GM19324 (cell line): ENCODE measurements at regions not wholly inside any gene's neighbourhood (a gene's known extent, or its start where the extent isn't known, plus 50 kb on each side); places are given as distances from the start of the nearest gene placed in this dataset.
"Not testable (repeated sequence)": the region's sequence is repeated elsewhere in the genome, so short reads cannot be mapped to it uniquely, and the experiment has no call there.

Source experiments
- ATAC-seq: cut with Tn5 transposase; IDR thresholded peaks from one replicate; pipeline ENCODE4 v1.9.1; 2021; ENCODE audit warnings: mild to moderate bottlenecking, moderate library complexity; ENCODE audit not compliant: unreplicated experiment, low FRiP score

DNA sequence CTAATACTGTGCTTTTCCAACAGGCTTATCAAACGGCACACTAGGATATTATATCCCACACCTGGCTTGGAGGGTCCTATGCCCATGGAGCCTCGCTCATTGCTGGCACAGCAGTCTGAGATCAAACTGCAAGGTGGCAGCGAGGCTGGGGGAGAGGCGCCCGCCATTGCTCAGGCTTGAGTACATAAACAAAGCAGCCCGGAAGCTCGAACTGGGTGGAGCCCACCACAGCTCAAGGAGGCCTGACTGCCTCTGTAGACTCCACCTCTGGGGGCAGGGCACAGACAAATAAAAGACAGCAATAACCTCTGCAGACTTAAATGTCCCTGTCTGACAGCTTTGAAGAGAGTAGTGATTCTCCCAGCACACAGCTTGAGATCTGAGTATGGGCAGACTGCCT is 128.0 kb upstream of the CAV2 start:
- ATAC-seq: not testable (repeated sequence)

DNA sequence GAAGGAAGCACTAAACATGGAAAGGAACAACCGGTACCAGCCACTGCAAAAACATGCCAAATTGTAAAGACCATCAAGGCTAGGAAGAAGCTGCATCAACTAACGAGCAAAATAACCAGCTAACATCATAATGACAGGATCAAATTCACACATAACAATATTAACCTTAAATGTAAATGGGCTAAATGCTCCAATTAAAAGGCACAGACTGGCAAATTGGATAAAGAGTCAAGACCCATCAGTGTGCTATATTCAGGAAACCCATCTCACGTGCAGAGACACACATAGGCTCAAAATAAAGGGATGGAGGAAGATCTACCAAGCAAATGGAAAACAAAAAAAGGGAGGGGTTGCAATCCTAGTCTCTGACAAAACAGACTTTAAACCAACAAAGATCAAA is 126.3 kb upstream of the CAV2 start:
- ATAC-seq: not testable (repeated sequence)

DNA sequence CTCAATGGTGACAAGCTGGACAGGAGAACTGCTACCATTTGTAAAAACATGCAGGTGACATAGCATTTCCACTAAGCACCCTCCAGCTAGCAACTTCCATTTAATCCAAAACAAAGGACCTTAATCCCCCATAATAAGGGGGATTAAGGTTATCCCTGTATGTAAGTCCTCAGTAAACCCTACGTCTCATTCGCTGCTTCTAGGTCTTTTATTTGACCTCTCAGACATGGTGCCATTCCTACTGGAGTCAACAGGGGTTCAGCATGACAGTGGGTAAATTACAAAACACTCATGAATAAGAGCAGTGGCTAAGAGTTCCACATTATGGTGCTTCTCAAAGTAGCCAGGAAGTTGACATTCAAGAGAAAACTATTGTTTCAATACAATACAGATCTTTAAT is 121.8 kb upstream of the CAV2 start:
- ATAC-seq: no peak

DNA sequence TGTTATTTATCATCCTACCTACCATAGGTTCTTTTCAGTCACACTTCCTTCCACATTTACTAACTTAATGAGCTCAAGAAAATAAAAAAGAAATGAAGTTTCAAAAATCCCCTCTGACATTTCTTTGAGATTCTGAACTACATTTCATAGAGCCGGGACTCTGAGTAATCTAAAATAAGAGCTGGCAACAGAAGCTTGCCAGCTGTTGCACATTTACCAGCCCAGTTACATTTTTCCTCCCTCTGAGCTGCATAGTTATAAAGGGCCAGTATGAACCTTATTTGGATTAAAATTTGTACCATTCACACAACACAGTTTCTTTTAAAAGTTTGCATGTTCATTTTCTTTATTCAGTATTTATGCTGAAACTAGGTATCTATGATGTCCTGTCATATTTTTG is 119.5 kb upstream of the CAV2 start:
- ATAC-seq: no peak

DNA sequence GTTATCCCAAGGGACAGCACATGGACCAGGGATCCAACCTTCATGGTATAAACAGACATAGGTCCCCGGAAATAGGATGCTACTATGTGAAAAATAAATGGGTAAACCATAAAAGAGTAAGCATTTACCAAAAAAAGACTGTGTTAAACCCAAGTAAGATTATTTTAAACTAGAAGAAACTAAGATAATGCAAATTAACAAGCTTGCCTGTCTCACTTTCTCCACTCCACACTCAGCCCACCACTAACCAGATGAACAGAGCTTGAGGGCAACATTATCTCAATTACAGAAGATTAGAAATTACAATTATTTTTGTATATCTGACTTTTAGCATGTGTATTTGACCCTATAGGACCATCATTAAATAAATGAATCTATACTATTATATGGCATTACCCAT is 117.2 kb upstream of the CAV2 start:
- no peak for ATAC-seq

DNA sequence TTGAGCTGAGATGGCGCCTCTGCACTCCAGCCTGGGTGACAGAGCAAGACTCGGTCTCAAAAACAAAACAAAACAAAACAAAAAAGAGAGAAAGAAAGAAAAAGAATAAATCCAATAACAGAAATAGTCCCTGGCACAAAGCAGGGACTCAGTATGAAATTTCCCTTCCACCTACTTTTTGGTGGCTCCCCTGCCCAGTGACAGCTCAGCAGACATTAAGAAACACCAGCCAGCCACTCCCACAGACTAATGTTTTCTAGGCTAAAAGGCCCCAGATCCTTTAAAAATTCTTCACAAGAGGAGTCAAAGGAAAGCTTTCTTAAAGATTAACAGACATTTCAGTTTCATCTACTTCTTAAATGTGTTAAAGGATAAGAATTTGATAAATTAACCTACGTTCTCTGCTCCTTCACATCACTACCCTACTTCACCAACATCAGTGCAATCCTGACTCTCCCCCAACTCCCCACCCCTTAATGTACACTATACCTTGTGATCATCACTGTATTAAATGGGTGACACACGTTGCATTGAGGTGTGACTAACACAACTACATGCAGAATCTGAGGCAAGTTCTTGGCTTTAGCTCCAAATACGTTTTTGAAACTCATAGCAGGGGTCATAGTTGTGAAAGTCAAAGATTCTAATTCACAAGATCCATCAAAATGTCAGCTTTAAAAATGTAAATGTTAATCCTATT is 114.5 kb upstream of the CAV2 start:
- ATAC-seq: no peak

DNA sequence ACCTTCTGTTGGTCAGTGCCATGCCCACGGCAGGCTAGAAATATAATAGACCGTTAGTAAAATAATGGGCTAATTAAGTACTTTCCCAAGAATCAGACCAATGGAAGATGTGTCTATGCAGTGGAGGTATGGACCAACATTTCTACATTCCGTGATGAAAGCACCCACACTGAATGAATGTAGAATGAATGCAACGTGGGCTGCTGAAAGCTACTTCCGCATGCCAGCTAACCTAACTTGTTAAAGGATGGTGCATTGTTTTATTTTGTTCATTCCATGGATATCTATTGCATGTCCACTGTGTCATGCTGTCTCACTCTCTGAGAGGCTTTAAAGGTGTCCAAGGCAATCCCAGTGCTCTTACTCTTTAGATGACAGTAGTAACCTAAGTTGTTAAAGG is 112.9 kb upstream of the CAV2 start:
- ATAC-seq: no peak

DNA sequence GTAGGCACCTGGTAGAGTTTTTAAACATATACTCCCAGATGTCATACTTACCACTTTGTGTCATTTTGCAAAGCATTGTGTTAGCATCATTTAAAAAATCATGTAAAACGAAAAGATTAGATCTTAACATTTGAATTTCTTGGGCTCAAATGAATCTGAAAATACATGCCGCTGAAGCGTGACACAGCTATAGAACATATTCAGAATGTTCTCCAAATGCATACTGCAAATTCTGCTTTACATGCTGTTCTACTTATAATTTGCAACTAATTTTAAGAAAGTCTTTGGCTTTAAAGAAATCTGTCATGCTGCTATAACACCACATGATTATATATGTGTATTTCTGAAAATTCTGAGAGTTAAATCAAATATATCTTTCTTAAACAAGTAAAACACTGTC is 109.2 kb upstream of the CAV2 start:
- ATAC-seq: no peak

DNA sequence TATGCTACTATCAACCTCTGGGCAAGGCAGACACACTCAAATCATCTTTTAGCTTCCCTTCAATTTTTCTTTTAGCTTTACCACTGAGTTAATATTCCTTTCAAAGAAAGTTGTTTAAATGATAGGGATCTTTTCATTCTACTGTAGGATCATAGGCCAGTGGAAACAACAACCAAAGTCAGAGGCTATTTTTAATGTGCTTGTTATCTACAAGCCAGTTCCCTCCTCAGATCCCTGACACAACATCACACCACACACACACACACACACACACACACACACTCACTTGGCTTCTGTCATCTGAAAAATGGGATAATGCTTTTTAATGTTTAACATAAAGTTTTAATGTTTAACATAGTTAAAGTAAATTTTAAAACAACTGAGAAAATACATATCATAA is 106.7 kb upstream of the CAV2 start:
- no peak for ATAC-seq

DNA sequence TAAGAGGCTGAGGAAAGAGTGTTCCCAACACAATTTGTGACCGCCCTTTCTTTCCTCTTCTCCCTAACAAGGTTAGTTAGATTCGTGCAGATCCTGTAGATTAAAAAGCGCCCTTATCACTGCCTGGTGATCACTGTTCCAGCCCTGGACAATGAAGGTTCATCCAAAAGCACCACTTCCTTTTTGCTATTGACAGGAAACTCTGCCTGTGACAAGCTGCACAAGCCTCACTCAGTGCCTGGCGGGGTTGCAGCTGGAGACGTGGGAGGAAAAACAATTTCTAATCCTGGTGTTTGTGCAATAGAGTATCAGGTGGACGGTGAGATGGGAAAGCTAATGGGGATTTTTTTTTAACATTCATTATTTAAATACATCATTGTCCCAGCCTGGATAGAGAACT is 105.9 kb upstream of the CAV2 start:
- ATAC-seq: no peak

DNA sequence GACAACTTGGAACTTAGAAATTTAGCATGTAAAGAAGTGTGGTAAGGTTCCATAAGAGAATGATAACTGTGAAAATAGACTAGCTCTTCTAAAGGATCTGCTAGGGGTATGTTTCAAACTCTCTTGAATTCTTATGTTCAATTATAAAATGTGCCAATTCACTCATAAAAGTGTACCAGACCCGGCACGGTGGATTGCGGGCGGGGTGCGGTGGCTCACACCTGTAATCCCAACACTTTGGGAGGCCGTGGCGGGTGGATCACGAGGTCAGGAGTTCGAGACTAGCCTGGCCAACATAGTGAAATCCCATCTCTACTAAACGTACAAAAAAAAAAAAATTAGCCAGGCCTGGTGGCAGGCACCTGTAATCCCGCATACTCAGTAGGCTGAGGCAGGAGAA is 105.4 kb upstream of the CAV2 start:
- ATAC-seq: no peak

DNA sequence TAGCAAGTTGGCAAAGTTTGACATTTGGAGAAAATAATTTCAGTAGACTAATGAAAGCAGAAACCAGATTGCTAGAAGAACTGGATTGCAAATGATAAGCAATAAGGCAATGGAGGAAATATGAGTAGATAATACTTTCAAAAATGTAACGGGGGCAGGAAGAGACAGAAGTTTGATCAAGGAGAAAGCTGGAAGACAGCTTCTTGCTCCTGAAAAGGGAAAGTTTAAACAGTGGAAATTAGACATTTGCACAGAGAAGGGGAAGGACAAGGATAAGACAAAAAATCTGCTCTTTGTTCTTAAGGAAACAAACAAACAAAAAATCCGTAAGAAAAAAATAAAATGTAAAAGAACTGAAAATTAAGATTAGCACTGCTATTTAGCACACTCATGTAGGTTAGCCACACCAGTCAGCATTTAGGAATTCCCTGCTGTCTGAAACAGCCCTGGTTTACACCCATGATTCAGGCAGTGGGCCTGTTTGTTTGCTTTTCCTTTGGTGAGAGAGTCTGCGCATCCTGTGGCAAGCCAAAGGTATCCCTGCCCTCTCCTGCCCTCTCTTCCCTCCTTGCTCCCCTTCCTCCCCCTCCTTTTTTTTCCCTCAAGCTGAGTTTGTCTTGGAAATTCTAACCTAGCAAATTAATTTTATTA is 104.3 kb upstream of the CAV2 start:
- ATAC-seq: no peak

DNA sequence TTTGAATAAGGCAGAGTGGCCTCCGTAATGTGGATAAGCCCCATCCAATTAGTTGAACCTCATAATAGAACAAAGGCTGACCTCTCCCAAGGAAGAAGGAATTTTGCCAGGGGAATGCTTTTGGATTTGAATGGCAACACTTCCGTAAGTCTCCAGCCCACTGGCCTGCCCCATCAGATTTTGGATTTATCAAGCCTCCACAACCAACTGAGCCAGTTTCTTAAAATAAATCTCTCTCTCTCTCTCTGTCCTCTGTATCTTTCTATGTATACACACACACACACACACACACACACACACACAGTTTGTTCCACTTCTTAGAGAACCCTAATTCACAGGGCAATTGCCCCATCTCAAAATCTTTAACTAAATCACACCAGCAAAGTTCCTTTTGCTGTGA is 100.9 kb upstream of the CAV2 start:
- no peak for ATAC-seq

DNA sequence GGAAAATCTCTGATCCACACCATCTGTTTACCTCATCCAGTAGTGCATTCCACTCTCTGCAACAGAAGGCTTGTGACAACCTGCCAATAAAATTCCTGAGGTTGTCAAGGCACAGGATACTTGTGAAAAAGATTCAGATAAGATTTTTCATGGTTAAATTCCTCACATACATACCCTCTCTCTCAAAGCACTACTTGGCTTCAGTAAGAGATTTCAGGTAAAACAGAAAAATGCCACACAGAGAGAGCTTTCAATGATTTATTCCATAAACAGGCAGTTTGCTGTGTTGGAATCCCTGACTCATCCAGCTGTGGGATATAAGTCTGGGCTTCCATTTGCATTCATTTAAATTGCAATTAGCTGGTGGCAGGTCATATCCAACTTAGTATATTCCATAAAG is 99.7 kb upstream of the CAV2 start:
- ATAC-seq: no peak

DNA sequence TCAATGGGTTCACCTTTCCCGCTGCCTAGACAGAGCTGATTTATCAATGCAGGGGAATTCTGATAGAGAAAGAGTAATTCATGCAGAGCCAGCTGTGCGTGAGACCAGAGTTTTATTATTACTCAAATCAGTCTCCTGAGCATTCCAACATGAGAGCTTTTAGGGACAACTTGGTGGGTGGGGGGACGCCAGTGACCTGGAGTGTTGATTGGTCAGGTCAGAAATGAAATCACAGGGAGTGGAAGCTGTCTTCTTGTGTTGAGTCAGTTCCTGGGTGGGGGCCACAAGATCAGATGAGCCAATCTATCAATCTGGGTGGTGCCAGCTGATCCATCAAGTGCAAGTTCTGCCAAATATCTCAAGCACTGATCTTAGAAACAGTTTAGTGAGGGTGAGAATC is 99.0 kb upstream of the CAV2 start:
- ATAC-seq: no peak

DNA sequence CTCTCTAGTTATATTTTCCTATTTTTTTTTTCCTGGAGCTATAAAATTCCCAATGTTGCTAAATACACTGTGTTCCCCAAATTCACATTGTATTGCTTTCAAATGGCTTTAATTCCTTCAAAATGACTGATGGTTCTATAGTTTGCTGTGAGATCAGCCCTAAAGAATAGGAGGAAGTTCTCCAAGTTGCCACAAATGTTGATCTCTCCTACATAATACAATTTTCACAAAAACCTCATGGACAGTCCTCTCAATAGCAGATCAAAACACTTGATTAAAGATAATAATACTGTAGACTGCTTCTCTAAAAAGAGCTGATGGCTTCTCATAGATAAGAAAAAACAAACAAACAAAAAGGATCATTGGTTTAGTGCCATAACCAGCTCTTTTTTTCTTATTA is 97.8 kb upstream of the CAV2 start:
- no peak for ATAC-seq

DNA sequence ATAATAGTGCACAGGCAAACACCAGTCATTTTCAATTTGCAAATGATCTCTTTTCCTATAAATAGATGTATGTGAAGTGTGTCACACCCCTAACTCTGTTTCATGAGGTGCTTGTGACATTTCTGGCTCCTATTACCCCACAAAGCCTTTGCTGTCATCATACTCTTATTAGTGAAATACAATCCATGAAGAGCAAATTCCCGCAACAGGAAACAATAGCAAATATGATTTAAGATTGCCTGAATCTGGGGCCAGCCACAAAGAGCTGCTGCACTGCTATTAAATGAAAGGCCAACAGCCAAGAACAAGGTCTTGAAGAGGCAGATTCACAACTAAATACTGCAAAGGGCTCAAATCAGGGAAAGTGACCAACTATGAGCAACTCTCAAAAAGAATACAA is 96.3 kb upstream of the CAV2 start:
- no peak for ATAC-seq

DNA sequence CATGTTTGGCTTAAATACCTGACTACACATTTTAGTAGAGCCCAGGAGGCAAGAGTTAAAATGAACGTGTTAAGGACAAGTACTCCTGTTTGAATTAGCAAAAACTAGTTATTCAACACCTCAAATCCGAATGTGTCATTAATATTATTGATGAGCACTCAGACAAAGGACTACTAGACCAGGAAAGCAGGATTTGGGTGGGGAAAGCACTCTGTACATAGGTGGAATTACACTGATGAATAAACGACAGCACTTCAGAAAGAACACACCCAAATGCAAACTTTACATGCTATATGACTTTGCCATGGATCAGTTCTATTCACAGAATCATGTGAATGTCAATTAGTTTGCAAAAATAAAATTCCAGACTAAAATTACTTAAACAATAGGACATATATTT is 95.1 kb upstream of the CAV2 start:
- ATAC-seq: no peak

DNA sequence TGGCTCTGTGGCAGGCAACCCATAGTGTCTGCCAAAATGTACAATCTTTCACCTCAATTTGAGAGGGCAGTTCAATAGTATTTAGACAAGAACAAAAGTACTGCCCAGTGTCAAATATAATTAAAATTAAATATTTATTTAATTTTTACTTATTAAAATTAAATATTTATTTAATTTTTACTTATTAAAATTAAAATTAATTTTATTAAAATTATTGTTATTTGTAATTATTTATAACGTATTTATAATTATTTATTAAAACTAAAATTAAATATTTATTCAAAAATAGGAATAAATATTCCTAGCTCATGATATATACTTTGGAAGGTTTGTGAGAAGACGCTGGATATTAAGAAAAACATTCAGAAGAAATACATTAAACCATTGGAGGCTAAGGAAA is 93.7 kb upstream of the CAV2 start:
- ATAC-seq: no peak

DNA sequence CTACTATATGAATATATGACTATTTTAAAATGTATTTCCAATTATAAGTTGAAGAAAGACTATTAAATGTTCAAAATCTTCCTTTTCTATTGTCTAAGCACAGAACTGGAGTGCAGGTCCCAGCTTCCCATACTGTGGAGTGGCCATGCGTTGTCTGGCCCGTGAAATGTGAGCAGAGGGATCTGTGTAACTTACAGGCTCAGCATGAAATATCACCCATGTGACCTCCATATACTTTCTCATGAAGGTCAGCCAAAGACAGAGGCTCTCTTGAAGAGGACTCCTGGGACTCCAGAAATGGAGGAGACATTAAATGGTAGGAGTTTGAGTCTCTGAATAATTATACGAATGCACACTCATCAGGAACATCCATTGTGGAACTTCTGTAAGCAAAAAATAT is 92.4 kb upstream of the CAV2 start:
- no peak for ATAC-seq

DNA sequence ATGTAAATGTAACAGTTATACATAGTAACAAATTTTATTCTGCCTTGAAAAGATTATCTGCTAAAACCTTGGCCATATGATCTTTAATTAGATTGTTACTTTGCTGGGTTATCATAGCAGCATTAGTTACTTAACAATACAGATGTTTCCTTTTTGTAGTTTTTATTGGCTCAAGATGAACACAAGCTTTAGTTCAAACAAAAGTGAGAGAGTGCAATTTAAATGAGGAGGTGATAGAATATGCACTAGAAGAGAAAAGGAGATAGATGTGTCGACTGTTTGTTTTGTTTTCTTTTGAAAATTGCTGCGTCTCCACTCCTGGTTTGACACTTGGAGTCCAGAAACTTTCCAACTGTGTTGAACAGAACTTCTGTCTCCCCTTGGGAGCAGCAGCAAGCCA is 91.4 kb upstream of the CAV2 start:
- ATAC-seq: no peak

DNA sequence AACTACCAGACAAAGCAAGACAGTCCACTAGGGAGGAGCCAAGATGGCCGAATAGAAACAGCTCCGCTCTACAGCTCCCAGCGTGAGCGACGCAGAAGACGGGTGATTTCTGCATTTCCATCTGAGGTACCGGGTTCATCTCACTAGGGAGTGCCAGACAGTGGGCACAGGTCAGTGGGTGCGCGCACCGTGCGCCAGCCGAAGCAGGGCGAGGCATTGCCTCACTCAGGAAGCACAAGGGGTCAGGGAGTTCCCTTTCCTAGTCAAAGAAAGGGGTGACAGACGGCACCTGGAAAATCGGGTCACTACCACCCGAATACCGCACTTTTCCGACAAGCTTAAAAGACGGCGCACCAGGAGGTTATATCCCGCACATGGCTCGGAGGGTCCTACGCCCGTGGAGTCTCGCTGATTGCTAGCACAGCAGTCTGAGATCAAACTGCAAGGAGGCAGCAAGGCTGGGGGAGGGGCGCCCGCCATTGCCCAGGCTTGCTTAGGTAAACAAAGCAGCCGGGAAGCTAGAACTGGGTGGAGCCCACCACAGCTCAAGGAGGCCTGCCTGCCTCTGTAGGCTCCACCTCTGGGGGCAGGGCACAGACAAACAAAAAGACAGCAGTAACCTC is 90.6 kb upstream of the CAV2 start:
- ATAC-seq: not testable (repeated sequence)
